Breast epithelium (tissue), 4 donors: ENCODE measurements at regions not wholly inside any gene's neighbourhood (a gene's known extent, or its start where the extent isn't known, plus 50 kb on each side); places are given as distances from the start of the nearest gene placed in this dataset.

Experiments used
- DNase-seq, 2 donors: peaks; one replicate each; pipeline ENCODE4 v3.0.0-alpha.2; 2019; ENCODE audit warnings: low spot score in 2 of 2
- H3K27ac ChIP-seq, 2 donors: fragments of 200-600 bp; sonication (generic) in 1 of 2; one replicate each; pipeline ENCODE4 v1.5.1; 2016 to 2019; ENCODE audit warnings: mild to moderate bottlenecking in 1 of 2
- H3K27me3 ChIP-seq, 2 donors: fragments of 200-600 bp; sonication (generic) in 1 of 2; one replicate each; pipeline versions ENCODE4 v1.5.1 to v1.6.0; 2017 to 2019; ENCODE audit warnings: control low read depth in 1 of 2, mild to moderate bottlenecking in 1 of 2
- H3K36me3 ChIP-seq: fragments of 200-600 bp; one replicate; pipeline ENCODE4 v1.5.1; 2019
- H3K4me1 ChIP-seq, 2 donors: fragments of 200-600 bp; sonication (generic); one replicate each; pipeline ENCODE4 v1.5.1; 2016 to 2019; ENCODE audit warnings: control low read depth in 1 of 2
- H3K4me3 ChIP-seq, 3 donors: fragments of 200-600 bp; sonication (generic); 1 replicate in 2 of 3; 2 replicates in 1 of 3; pipeline ENCODE4 v1.5.1; 2016 to 2019; ENCODE audit warnings: mild to moderate bottlenecking in 3 of 3, moderate library complexity in 2 of 3
- H3K9me3 ChIP-seq, 2 donors: fragments of 200-600 bp; sonication (generic) in 1 of 2; one replicate each; pipeline ENCODE4 v1.5.1; 2016 to 2019; ENCODE audit warnings: control low read depth in 1 of 2
- POLR2A ChIP-seq: fragments of 450-650 bp; IDR thresholded peaks from one replicate; pipeline ENCODE4 v1.6.1; 2016; ENCODE audit warnings: antibody characterized with exemption, mild to moderate bottlenecking, moderate library complexity
- POLR2AphosphoS5 ChIP-seq, 3 donors: sonication (generic); formaldehyde crosslinking; IDR thresholded peaks; one replicate each; pipeline ENCODE4 v1.6.1; 2017; ENCODE audit warnings: antibody characterized with exemption in 3 of 3
- intact Hi-C: fragments of 100-400 bp; cut with DNase I; formaldehyde crosslinking; loops from one replicate; pipeline ENCODE4 v1.15.1; 2023; ENCODE audit warnings: low total_unique reads
- TF ChIP-seq, protein P1 (sequence below), 3 donors: fragments of 450-650 bp; IDR thresholded peaks; one replicate each; pipeline ENCODE4 v1.5.1; 2016 to 2017; ENCODE audit warnings: antibody characterized with exemption in 3 of 3, mild to moderate bottlenecking in 3 of 3, moderate library complexity in 3 of 3

DNA sequence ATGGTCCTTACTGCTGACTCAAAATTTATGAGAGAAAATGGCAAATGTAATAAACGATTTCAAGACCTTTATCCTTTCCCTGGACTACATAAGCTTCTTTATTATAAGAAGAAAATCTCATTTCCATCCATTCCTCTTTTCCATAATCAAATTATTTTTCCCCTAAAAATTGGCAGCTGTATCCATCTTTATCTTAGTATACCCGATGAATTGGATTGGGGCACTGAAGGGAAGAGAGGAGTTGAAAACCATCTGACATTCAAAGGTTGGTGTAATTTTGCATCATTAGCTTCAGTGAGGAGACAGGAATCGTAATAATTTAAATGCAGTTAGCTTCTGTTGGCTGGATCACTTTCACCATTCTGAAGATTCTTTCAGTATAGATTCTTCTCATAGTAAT lies 574.1 kb downstream of the XIRP2 start:
- H3K4me3 ChIP-seq: no peak overlapping the region
- intact Hi-C loops: no loop called here
- no peaks in the 10 kb centered on the region for H3K36me3 ChIP-seq
- peaks cover 0 to 16% of the 10 kb centered on the region in 2 donors for H3K9me3 ChIP-seq
- no peak overlapping the region for H3K27ac ChIP-seq
- no peaks in the 10 kb centered on the region for H3K27me3 ChIP-seq
- TF ChIP-seq, protein P1, sequence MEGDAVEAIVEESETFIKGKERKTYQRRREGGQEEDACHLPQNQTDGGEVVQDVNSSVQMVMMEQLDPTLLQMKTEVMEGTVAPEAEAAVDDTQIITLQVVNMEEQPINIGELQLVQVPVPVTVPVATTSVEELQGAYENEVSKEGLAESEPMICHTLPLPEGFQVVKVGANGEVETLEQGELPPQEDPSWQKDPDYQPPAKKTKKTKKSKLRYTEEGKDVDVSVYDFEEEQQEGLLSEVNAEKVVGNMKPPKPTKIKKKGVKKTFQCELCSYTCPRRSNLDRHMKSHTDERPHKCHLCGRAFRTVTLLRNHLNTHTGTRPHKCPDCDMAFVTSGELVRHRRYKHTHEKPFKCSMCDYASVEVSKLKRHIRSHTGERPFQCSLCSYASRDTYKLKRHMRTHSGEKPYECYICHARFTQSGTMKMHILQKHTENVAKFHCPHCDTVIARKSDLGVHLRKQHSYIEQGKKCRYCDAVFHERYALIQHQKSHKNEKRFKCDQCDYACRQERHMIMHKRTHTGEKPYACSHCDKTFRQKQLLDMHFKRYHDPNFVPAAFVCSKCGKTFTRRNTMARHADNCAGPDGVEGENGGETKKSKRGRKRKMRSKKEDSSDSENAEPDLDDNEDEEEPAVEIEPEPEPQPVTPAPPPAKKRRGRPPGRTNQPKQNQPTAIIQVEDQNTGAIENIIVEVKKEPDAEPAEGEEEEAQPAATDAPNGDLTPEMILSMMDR (IDR thresholded peaks at IDR 0.05): no peak
- no peak for TF ChIP-seq POLR2A
- no peak for TF ChIP-seq POLR2AphosphoS5 (IDR thresholded peaks at IDR 0.05)
- H3K4me1 ChIP-seq: no peaks in the 10 kb centered on the region
- DNase-seq: no peak

DNA sequence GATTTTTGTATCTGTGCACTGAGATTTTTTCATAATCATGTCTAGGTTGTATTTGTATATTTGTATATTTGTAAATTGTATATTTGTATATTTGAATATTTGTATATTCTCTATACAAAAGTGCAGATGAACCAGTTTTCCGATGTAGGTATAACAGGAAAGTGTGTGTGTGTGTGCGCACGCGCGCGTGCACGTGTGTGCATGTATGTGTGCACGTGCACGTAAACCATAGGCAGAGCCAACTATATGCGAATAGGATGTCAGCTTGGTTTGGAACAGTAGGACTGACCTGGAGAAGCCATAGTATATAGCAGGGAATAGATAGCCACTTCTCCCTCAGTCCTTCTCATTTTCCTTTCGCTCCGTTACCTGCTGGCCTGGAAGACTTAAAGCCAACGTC lies 565.8 kb downstream of the XIRP2 start:
- H3K4me1 ChIP-seq: no peaks in the 10 kb centered on the region
- intact Hi-C loops: no loop called here
- H3K27me3 ChIP-seq: no peaks in the 10 kb centered on the region
- H3K9me3 ChIP-seq: peaks cover 4 to 10% of the 10 kb centered on the region in 2 donors
- no peak overlapping the region for H3K27ac ChIP-seq
- TF ChIP-seq POLR2A (no peak), POLR2AphosphoS5 (IDR thresholded peaks at IDR 0.05) (no peak)
- TF ChIP-seq, protein P1 (IDR thresholded peaks at IDR 0.05): no peak
- no peak overlapping the region for H3K4me3 ChIP-seq
- no peak for DNase-seq
- no peaks in the 10 kb centered on the region for H3K36me3 ChIP-seq

DNA sequence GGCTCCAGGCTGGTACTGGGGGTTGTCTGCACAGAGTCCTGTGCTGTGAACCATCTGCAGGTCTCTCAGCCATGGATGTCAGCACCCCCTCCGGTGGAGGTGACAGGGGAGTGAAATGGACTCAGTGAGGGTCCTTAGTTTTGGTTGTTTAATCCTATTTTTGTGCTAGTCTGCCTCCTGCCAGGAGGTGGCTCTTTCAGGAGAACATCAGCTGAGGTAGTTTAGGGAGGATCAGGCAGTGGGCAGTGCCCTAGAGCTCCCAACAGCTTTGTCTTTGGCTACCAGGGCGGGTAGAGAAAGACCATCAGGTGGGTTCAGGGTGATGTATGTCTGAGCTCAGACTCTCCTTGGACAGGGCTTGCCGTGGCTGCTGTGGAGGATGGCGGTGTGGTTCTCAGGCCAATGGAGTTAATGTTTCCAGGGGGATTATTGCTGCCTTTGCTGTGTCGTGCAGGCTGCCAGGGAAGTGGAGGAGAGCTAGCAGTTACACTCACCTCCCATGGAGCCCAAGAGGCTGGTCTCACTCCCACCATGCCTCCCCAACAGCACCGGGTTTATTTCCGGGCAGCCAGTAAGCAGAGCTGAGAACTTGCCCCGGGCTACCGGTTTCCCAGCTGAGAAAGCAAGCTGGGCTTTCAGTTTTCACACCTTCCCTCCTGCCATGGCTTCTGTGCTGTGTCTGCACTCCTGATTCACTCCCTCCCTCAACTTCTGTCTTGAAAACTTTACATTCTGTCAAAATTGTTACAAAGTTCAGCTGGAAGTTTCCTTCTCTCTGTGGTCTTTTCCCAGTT lies 563.4 kb downstream of the XIRP2 start:
- Histone ChIP-seq H3K36me3 (no peaks in the 10 kb centered on the region), H3K9me3 (peaks cover 4 to 31% of the 10 kb centered on the region in 2 donors), H3K27me3 (no peaks in the 10 kb centered on the region), H3K4me3 (no peak overlapping the region), H3K27ac (no peak overlapping the region), H3K4me1 (no peaks in the 10 kb centered on the region)
- TF ChIP-seq POLR2AphosphoS5 (IDR thresholded peaks at IDR 0.05) (no peak), POLR2A (no peak)
- TF ChIP-seq, protein P1 (IDR thresholded peaks at IDR 0.05): no peak
- no peak for DNase-seq
- intact Hi-C loops: no loop called here

DNA sequence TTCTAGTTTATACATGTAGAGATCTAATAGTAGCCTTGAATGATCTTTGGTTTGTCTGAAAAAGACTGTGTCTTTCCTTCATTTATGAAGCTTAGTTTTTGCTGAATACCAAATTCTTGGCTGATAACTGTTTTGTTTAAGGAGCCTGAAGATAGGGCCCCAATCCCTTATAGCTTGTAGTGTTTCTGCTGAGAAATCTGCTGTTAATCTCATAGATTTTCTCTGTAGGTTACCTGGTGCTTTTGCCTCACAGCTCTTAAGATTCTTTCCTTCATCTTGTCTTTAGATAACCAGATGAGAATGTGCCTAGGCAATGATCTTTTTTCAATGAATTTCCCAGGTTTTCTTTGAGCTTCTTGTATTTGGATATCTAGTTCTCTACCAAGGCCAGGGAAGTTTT lies 562.1 kb downstream of the XIRP2 start:
- Histone ChIP-seq H3K36me3 (no peaks in the 10 kb centered on the region), H3K4me1 (no peaks in the 10 kb centered on the region), H3K9me3 (peaks cover 4 to 35% of the 10 kb centered on the region in 2 donors), H3K27me3 (no peaks in the 10 kb centered on the region), H3K27ac (no peak overlapping the region), H3K4me3 (no peak overlapping the region)
- TF ChIP-seq, protein P1 (IDR thresholded peaks at IDR 0.05): no peak
- TF ChIP-seq POLR2AphosphoS5 (IDR thresholded peaks at IDR 0.05): no peak
- TF ChIP-seq POLR2A: no peak
- intact Hi-C loops: no loop called here
- DNase-seq: no peak

DNA sequence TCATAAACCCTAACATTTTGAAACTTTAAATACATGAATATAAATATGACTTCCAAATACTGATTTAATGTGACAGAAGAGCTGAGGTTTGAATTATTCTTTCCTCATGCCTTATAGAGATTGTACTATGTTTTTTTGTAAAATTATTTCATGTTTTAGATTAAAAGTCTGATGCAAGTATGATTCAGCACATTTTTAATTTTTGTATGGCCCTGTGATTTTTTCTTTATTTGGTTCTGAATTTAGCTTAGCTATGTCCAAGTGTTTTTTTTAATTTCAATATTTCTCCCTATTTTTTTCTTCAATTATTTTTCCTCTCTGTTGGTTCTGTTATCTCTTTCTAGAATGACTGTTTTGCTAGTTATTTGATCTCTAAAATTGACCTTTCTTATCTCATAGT lies 552.1 kb downstream of the XIRP2 start:
- Histone ChIP-seq H3K9me3 (no peaks in the 10 kb centered on the region), H3K36me3 (no peaks in the 10 kb centered on the region), H3K27me3 (no peaks in the 10 kb centered on the region), H3K4me3 (no peak overlapping the region), H3K27ac (no peak overlapping the region), H3K4me1 (no peaks in the 10 kb centered on the region)
- no peak for DNase-seq
- intact Hi-C loops: no loop called here
- TF ChIP-seq, protein P1 (IDR thresholded peaks at IDR 0.05): no peak
- TF ChIP-seq POLR2A (no peak), POLR2AphosphoS5 (IDR thresholded peaks at IDR 0.05) (no peak)
